Neural cell (in vitro differentiated cells): ENCODE measurements at regions not wholly inside any gene's neighbourhood (a gene's known extent, or its start where the extent isn't known, plus 50 kb on each side); places are given as distances from the start of the nearest gene placed in this dataset.

Experiments
- CTCF ChIP-seq: fragments of 450-650 bp; IDR thresholded peaks from 2 replicates; pipeline ENCODE4 v1.5.1; 2014; ENCODE audit warnings: antibody characterized with exemption, mild to moderate bottlenecking, moderate library complexity; ENCODE audit not compliant: poor library complexity, severe bottlenecking
- EZH2 ChIP-seq: fragments of 200-600, 300-800 bp; shearing (Covaris generic), sonication (generic); IDR thresholded peaks from 2 replicates; pipeline ENCODE4 v1.6.1; 2014; ENCODE audit warnings: antibody characterized with exemption, low read length, borderline replicate concordance, mild to moderate bottlenecking; ENCODE audit not compliant: insufficient read depth, poor library complexity, severe bottlenecking
- RAD21 ChIP-seq: fragments of 450-650 bp; conservative IDR thresholded peaks from 2 replicates; pipeline ENCODE4 v1.6.1; 2014; ENCODE audit warnings: antibody characterized with exemption, mild to moderate bottlenecking, moderate library complexity

GRCh38 chr6:66435321-66435720, 728.3 kb upstream of the EYS start:
- TF ChIP-seq EZH2 (no peak), CTCF (no peak), RAD21 (no peak)
